ENCODE measurements at regions not wholly inside any gene's neighbourhood (a gene's known extent, or its start where the extent isn't known, plus 50 kb on each side); places are given as distances from the start of the nearest gene placed in this dataset.
"Not testable (repeated sequence)": the region's sequence is repeated elsewhere in the genome, so short reads cannot be mapped to it uniquely, and the experiment has no call there.

GRCh38 chr1:14160781-14161180, 437.7 kb upstream of the KAZN start:
- Histone ChIP-seq H3K36me3 (ENCODE audit: control insufficient read depth in 5 of 5, insufficient read depth in 5 of 5, low read length in 5 of 5) (no peaks in the 10 kb centered on the region), H3K4me1 (ENCODE audit: control insufficient read depth in 5 of 5, insufficient read depth in 5 of 5, low read length in 5 of 5) (no peaks in the 10 kb centered on the region), H3K27ac (ENCODE audit: low read depth, low read length) (no peak overlapping the region), H3K27me3 (ENCODE audit: control insufficient read depth in 5 of 5, insufficient read depth in 4 of 5, low read length in 5 of 5) (no peaks in the 10 kb centered on the region), H3K9ac (ENCODE audit: low read length in 5 of 5) (no peak overlapping the region), H3K9me3 (ENCODE audit: control insufficient read depth in 5 of 5, low read length in 5 of 5) (peaks cover 0 to 6% (median 0%) of the 10 kb centered on the region in 5 donors), H3K4me3 (ENCODE audit: low read depth in 1 of 5, low read length in 5 of 5) (no peak overlapping the region)

GRCh38 chr1:14163246-14163645, 435.2 kb upstream of the KAZN start:
- peaks cover 0 to 3% (median 0%) of the 10 kb centered on the region in 5 donors for H3K9me3 ChIP-seq (ENCODE audit: control insufficient read depth in 5 of 5, low read length in 5 of 5)
- H3K4me3 ChIP-seq (ENCODE audit: low read depth in 1 of 5, low read length in 5 of 5), result no peak overlapping the region
- no peak overlapping the region for H3K9ac ChIP-seq (ENCODE audit: low read length in 5 of 5)
- H3K36me3 ChIP-seq (ENCODE audit: control insufficient read depth in 5 of 5, insufficient read depth in 5 of 5, low read length in 5 of 5), result no peaks in the 10 kb centered on the region
- no peaks in the 10 kb centered on the region for H3K27me3 ChIP-seq (ENCODE audit: control insufficient read depth in 5 of 5, insufficient read depth in 4 of 5, low read length in 5 of 5)
- H3K4me1 ChIP-seq (ENCODE audit: control insufficient read depth in 5 of 5, insufficient read depth in 5 of 5, low read length in 5 of 5), result no peaks in the 10 kb centered on the region
- no peak overlapping the region for H3K27ac ChIP-seq (ENCODE audit: low read depth, low read length)

DNA sequence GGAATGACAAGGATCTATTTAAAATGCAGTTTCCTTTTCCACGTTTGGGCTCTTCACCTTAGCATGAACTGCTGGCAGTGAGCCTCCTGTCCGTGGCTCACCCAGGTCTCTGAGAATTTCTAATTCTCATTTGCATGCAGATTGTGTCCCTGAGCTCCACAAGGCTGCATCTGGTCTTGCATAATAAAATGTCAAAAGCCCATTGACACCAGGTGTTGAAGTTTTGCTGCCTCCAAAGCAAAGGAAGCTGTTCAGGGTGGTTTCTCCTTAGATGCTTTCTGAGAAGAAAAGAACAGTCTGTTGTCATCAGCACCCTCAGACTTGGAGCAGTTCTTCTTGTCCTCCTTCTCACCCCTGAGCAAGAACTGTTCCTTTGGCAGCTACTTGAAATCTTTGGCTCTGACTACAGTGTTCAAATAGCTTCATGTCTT, 433.1 kb upstream of the KAZN start:
- Histone ChIP-seq H3K27ac (ENCODE audit: low read depth, low read length) (no peak overlapping the region), H3K4me1 (ENCODE audit: control insufficient read depth in 5 of 5, insufficient read depth in 5 of 5, low read length in 5 of 5) (no peaks in the 10 kb centered on the region), H3K36me3 (ENCODE audit: control insufficient read depth in 5 of 5, insufficient read depth in 5 of 5, low read length in 5 of 5) (no peaks in the 10 kb centered on the region), H3K27me3 (ENCODE audit: control insufficient read depth in 5 of 5, insufficient read depth in 4 of 5, low read length in 5 of 5) (no peaks in the 10 kb centered on the region), H3K9me3 (ENCODE audit: control insufficient read depth in 5 of 5, low read length in 5 of 5) (peaks cover 0 to 3% (median 0%) of the 10 kb centered on the region in 5 donors), H3K4me3 (ENCODE audit: low read depth in 1 of 5, low read length in 5 of 5) (no peak overlapping the region), H3K9ac (ENCODE audit: low read length in 5 of 5) (no peak overlapping the region)

DNA sequence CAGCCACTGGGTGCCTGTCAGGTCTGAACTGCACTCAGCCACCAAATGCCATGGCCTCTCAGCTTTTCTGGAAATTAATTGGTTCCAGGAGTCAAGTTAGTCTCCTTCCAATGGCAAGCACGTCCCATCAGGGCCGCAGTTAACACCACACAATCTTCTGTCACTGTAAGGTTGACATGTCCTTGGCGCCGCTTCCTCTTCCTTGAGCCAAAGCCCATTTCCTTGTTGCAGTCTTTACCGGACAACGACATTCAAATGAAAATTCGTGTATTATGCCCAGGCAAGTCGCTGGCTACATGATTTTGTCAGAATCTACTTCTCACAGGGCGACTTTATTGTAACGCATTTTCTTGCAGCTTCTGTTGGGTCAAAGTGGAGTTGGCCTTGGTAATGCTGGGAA, 430.6 kb upstream of the KAZN start:
- Histone ChIP-seq H3K36me3 (ENCODE audit: control insufficient read depth in 5 of 5, insufficient read depth in 5 of 5, low read length in 5 of 5) (no peaks in the 10 kb centered on the region), H3K27ac (ENCODE audit: low read depth, low read length) (no peak overlapping the region), H3K9ac (ENCODE audit: low read length in 5 of 5) (no peak overlapping the region), H3K9me3 (ENCODE audit: control insufficient read depth in 5 of 5, low read length in 5 of 5) (peaks cover 0 to 7% (median 0%) of the 10 kb centered on the region in 5 donors), H3K4me1 (ENCODE audit: control insufficient read depth in 5 of 5, insufficient read depth in 5 of 5, low read length in 5 of 5) (no peaks in the 10 kb centered on the region), H3K27me3 (ENCODE audit: control insufficient read depth in 5 of 5, insufficient read depth in 4 of 5, low read length in 5 of 5) (no peaks in the 10 kb centered on the region), H3K4me3 (ENCODE audit: low read depth in 1 of 5, low read length in 5 of 5) (no peak overlapping the region)

- Histone ChIP-seq H3K36me3 (ENCODE audit: control insufficient read depth in 5 of 5, insufficient read depth in 5 of 5, low read length in 5 of 5) (no peaks in the 10 kb centered on the region), H3K9me3 (ENCODE audit: control insufficient read depth in 5 of 5, low read length in 5 of 5) (peaks cover 0 to 6% (median 0%) of the 10 kb centered on the region in 5 donors), H3K4me1 (ENCODE audit: control insufficient read depth in 5 of 5, insufficient read depth in 5 of 5, low read length in 5 of 5) (no peaks in the 10 kb centered on the region), H3K9ac (ENCODE audit: low read length in 5 of 5) (no peak overlapping the region), H3K27ac (ENCODE audit: low read depth, low read length) (no peak overlapping the region), H3K4me3 (ENCODE audit: low read depth in 1 of 5, low read length in 5 of 5) (no peak overlapping the region), H3K27me3 (ENCODE audit: control insufficient read depth in 5 of 5, insufficient read depth in 4 of 5, low read length in 5 of 5) (no peaks in the 10 kb centered on the region)
Measured at GRCh38 chr1:14168326-14169063, 430.0 kb upstream of the KAZN start.

DNA sequence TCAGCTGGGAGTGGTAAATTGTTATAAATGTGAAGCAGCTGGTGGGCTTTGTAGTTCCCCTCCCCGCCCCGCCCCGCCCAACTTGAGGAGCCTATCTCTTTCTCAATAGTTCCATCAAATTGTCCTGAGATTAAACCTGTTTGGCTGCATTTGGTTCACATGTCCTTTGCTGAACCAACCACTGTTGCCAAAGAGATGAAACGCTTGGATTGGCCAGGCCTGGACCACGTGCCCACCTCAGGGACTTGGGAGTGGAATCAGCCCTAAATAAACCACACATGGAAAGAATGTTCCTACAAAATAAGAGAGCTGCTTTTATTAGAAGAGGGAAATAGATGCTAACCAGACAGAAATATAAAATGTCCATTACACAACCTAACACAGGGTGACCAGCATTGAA, 424.9 kb upstream of the KAZN start:
- no peak overlapping the region for H3K9ac ChIP-seq (ENCODE audit: low read length in 5 of 5)
- peaks cover 0 to 6% (median 0%) of the 10 kb centered on the region in 5 donors for H3K9me3 ChIP-seq (ENCODE audit: control insufficient read depth in 5 of 5, low read length in 5 of 5)
- H3K4me3 ChIP-seq (ENCODE audit: low read depth in 1 of 5, low read length in 5 of 5), result no peak overlapping the region
- H3K27me3 ChIP-seq (ENCODE audit: control insufficient read depth in 5 of 5, insufficient read depth in 4 of 5, low read length in 5 of 5), result no peaks in the 10 kb centered on the region
- no peaks in the 10 kb centered on the region for H3K4me1 ChIP-seq (ENCODE audit: control insufficient read depth in 5 of 5, insufficient read depth in 5 of 5, low read length in 5 of 5)
- no peak overlapping the region for H3K27ac ChIP-seq (ENCODE audit: low read depth, low read length)
- no peaks in the 10 kb centered on the region for H3K36me3 ChIP-seq (ENCODE audit: control insufficient read depth in 5 of 5, insufficient read depth in 5 of 5, low read length in 5 of 5)

DNA sequence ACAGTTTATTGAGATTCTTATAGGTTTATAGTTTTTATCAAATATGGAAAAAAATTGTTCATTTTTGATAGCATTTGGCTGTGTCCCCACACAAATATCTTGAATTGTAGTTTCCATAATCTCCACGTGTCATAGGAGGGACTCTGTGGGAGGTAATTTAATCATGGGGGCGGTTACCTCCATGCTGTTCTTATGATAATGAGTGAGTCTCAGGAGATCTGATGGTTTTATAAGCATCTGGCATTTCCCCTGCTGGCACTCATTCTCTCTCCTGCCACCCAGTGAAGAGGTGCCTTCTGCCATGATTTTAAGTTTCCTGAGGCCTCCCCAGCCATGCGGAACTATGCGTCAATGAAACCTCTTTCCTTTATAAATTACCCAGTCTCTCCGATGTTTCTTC, 420.6 kb upstream of the KAZN start:
- not testable (repeated sequence) for H3K36me3 ChIP-seq (ENCODE audit: control insufficient read depth in 5 of 5, insufficient read depth in 5 of 5, low read length in 5 of 5); H3K27me3 ChIP-seq (ENCODE audit: control insufficient read depth in 5 of 5, insufficient read depth in 4 of 5, low read length in 5 of 5)

GRCh38 chr1:14180738-14181137, 417.7 kb upstream of the KAZN start:
- H3K36me3 ChIP-seq (ENCODE audit: control insufficient read depth in 5 of 5, insufficient read depth in 5 of 5, low read length in 5 of 5), result no peaks in the 10 kb centered on the region
- no peak overlapping the region for H3K27ac ChIP-seq (ENCODE audit: low read depth, low read length)
- H3K9me3 ChIP-seq (ENCODE audit: control insufficient read depth in 5 of 5, low read length in 5 of 5), result no peaks in the 10 kb centered on the region
- no peaks in the 10 kb centered on the region for H3K4me1 ChIP-seq (ENCODE audit: control insufficient read depth in 5 of 5, insufficient read depth in 5 of 5, low read length in 5 of 5)
- H3K4me3 ChIP-seq (ENCODE audit: low read depth in 1 of 5, low read length in 5 of 5), result no peak overlapping the region
- no peak overlapping the region for H3K9ac ChIP-seq (ENCODE audit: low read length in 5 of 5)
- H3K27me3 ChIP-seq (ENCODE audit: control insufficient read depth in 5 of 5, insufficient read depth in 4 of 5, low read length in 5 of 5), result peaks cover 0 to 3% (median 0%) of the 10 kb centered on the region in 5 donors

More for the DNA sequence above, 420.6 kb upstream of the KAZN start:
- H3K9ac ChIP-seq (ENCODE audit: low read length in 5 of 5); H3K4me3 ChIP-seq (ENCODE audit: low read depth in 1 of 5, low read length in 5 of 5); H3K9me3 ChIP-seq (ENCODE audit: control insufficient read depth in 5 of 5, low read length in 5 of 5); H3K27ac ChIP-seq (ENCODE audit: low read depth, low read length); H3K4me1 ChIP-seq (ENCODE audit: control insufficient read depth in 5 of 5, insufficient read depth in 5 of 5, low read length in 5 of 5): not testable (repeated sequence)

- Histone ChIP-seq H3K9ac (ENCODE audit: low read length in 5 of 5) (no peak overlapping the region), H3K27me3 (ENCODE audit: control insufficient read depth in 5 of 5, insufficient read depth in 4 of 5, low read length in 5 of 5) (peaks cover 0 to 3% (median 0%) of the 10 kb centered on the region in 5 donors), H3K4me1 (ENCODE audit: control insufficient read depth in 5 of 5, insufficient read depth in 5 of 5, low read length in 5 of 5) (no peaks in the 10 kb centered on the region), H3K9me3 (ENCODE audit: control insufficient read depth in 5 of 5, low read length in 5 of 5) (no peaks in the 10 kb centered on the region), H3K27ac (ENCODE audit: low read depth, low read length) (no peak overlapping the region), H3K4me3 (ENCODE audit: low read depth in 1 of 5, low read length in 5 of 5) (no peak overlapping the region), H3K36me3 (ENCODE audit: control insufficient read depth in 5 of 5, insufficient read depth in 5 of 5, low read length in 5 of 5) (no peaks in the 10 kb centered on the region)
Measured at GRCh38 chr1:14181191-14181795, 417.2 kb upstream of the KAZN start.

GRCh38 chr1:14182856-14183255, 415.6 kb upstream of the KAZN start:
- Histone ChIP-seq H3K9me3 (ENCODE audit: control insufficient read depth in 5 of 5, low read length in 5 of 5) (no peaks in the 10 kb centered on the region), H3K4me1 (ENCODE audit: control insufficient read depth in 5 of 5, insufficient read depth in 5 of 5, low read length in 5 of 5) (no peaks in the 10 kb centered on the region), H3K27me3 (ENCODE audit: control insufficient read depth in 5 of 5, insufficient read depth in 4 of 5, low read length in 5 of 5) (peaks cover 0 to 4% (median 0%) of the 10 kb centered on the region in 5 donors), H3K36me3 (ENCODE audit: control insufficient read depth in 5 of 5, insufficient read depth in 5 of 5, low read length in 5 of 5) (no peaks in the 10 kb centered on the region), H3K27ac (ENCODE audit: low read depth, low read length) (no peak overlapping the region), H3K9ac (ENCODE audit: low read length in 5 of 5) (no peak overlapping the region), H3K4me3 (ENCODE audit: low read depth in 1 of 5, low read length in 5 of 5) (no peak overlapping the region)
